OCI-LY1 (cell line): ENCODE measurements at regions not wholly inside any gene's neighbourhood (a gene's known extent, or its start where the extent isn't known, plus 50 kb on each side); places are given as distances from the start of the nearest gene placed in this dataset.

ENCODE experiments used
- EZH2 ChIP-seq: fragments of 200-600 bp; sonication (generic), shearing (Covaris generic); IDR thresholded peaks from 2 replicates; pipeline ENCODE4 v1.8.0; 2017; ENCODE audit warnings: borderline replicate concordance, mixed run types, mild to moderate bottlenecking, antibody characterized with exemption, low read length, moderate library complexity, mixed read lengths
- TF ChIP-seq, protein P1 (sequence below): fragments of 200-600 bp; sonication (generic), shearing (Covaris generic); IDR thresholded peaks from 2 replicates; pipeline ENCODE4 v1.5.1; 2017; ENCODE audit warnings: mild to moderate bottlenecking, antibody characterized with exemption, low read length, moderate library complexity, mixed read lengths

DNA sequence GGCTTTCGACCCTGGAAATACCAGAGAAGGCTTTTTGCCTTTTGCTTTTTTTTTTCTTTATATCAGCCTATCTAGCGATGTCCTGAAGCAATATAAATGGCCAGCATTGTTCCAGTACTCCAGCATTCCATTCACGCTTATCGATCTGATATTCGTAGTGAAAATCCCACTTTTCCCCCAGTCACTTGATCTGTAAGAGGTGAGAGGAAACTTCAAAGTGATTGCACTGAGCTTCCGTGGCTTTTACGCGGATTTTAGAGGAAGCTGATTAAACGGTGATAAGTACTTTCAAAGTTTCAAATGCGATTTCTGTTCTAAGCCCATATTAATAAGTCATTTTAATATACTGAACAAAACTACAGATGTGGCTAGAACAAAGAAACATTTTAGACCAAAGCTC lies 725.5 kb downstream of the TRIML1 start:
- TF ChIP-seq, protein P1, sequence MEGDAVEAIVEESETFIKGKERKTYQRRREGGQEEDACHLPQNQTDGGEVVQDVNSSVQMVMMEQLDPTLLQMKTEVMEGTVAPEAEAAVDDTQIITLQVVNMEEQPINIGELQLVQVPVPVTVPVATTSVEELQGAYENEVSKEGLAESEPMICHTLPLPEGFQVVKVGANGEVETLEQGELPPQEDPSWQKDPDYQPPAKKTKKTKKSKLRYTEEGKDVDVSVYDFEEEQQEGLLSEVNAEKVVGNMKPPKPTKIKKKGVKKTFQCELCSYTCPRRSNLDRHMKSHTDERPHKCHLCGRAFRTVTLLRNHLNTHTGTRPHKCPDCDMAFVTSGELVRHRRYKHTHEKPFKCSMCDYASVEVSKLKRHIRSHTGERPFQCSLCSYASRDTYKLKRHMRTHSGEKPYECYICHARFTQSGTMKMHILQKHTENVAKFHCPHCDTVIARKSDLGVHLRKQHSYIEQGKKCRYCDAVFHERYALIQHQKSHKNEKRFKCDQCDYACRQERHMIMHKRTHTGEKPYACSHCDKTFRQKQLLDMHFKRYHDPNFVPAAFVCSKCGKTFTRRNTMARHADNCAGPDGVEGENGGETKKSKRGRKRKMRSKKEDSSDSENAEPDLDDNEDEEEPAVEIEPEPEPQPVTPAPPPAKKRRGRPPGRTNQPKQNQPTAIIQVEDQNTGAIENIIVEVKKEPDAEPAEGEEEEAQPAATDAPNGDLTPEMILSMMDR: no peak
- no peak for TF ChIP-seq EZH2
